K562 (cell line): ENCODE measurements at regions not wholly inside any gene's neighbourhood (a gene's known extent, or its start where the extent isn't known, plus 50 kb on each side); places are given as distances from the start of the nearest gene placed in this dataset.

Experiments
- ATAC-seq: fragments of 200-7000 bp; cut with Tn5 transposase; 3 replicates; pipeline ENCODE4 v1.9.1; 2020; ENCODE audit warnings: moderate library complexity
- BruUV-seq: library from RNA; stranded (reverse); fragments of 400-500 nt; replicated peaks from 2 replicates; lab custom pipeline; 2021; lab: Mats Ljungman, UMichigan
- CTCF ChIA-PET: fragments of 300-600 bp; formaldehyde crosslinking; extraction: SDS; loops from one replicate; lab custom pipeline; 2021; ENCODE audit warnings: low intra/inter-chr PET ratio; lab: Yijun Ruan, JAX
- POLR2A ChIA-PET: fragments of 300-600, 350-650 bp; sonication (Branson Sonifier 250); formaldehyde crosslinking; extraction: SDS; loops from one replicate; lab custom pipeline; 2021; ENCODE audit warnings: antibody characterized with exemption, inconsistent platforms; lab: Yijun Ruan, JAX
- DNase-seq, 4 experiments: peaks; one replicate each; pipeline versions ENCODE4 v3.0.0 to v3.0.0-alpha.2; 2011 to 2018; ENCODE audit warnings: low spot score in 3 of 4, mixed read lengths in 3 of 4; ENCODE audit errors: extremely low read depth in 1 of 4
- FAIRE-seq: peaks from 2 replicates; lab custom pipeline; 2011; peaks lifted over from hg19 to GRCh38; lab: Jason Lieb, UNC
- H2AFZ ChIP-seq: 2 replicates; pipeline ENCODE4 v1.6.0; 2011; ENCODE audit warnings: low read depth, low read length, control low read depth, inconsistent platforms
- H3K27ac ChIP-seq: fragments of 200-600 bp; 3 replicates; pipeline ENCODE4 v1.8.0; 2011; ENCODE audit warnings: low read depth, mild to moderate bottlenecking, control low read depth, inconsistent platforms, low read length, moderate library complexity, mixed read lengths; ENCODE audit errors: extremely low read depth
- H3K27me3 ChIP-seq, 2 experiments: fragments of 300-600 bp in 1 of 2; 2 replicates in 1 of 2; 3 replicates in 1 of 2; pipeline versions ENCODE4 v1.6.0 to v1.8.0; 2011; ENCODE audit warnings: inconsistent platforms in 2 of 2, low read length in 2 of 2, mild to moderate bottlenecking in 1 of 2, mixed read lengths in 1 of 2, moderate library complexity in 1 of 2; ENCODE audit not compliant: control insufficient read depth in 2 of 2, insufficient read depth in 2 of 2
- H3K36me3 ChIP-seq: fragments of 300-600 bp; 3 replicates; pipeline ENCODE4 v1.8.0; 2011; ENCODE audit warnings: mild to moderate bottlenecking, low read length, inconsistent platforms; ENCODE audit not compliant: control insufficient read depth, insufficient read depth
- H3K4me1 ChIP-seq, 2 experiments: fragments of 200-600 bp in 1 of 2; replicated peaks in 1 of 2; 2 replicates in 1 of 2; 3 replicates in 1 of 2; pipeline versions ENCODE4 v1.5.1 to v1.8.0; 2011; ENCODE audit warnings: inconsistent platforms in 2 of 2, low read length in 2 of 2, mild to moderate bottlenecking in 1 of 2, mixed read lengths in 1 of 2, moderate library complexity in 1 of 2; ENCODE audit not compliant: control insufficient read depth in 2 of 2, insufficient read depth in 2 of 2
- H3K4me2 ChIP-seq: 2 replicates; pipeline ENCODE4 v1.6.1; 2011; ENCODE audit warnings: low read length, control low read depth, inconsistent platforms, mixed read lengths; ENCODE audit not compliant: insufficient read depth
- H3K4me3 ChIP-seq: fragments of 200-600 bp; sonication (generic), shearing (Covaris generic); 2 replicates; pipeline ENCODE4 v1.5.1; 2016; ENCODE audit warnings: control low read depth, inconsistent platforms
- H3K79me2 ChIP-seq: fragments of 200-600 bp; 3 replicates; pipeline ENCODE4 v1.8.0; 2011; ENCODE audit warnings: low read length, inconsistent platforms; ENCODE audit not compliant: control insufficient read depth, insufficient read depth
- H3K9ac ChIP-seq, 2 experiments: 2 replicates each; pipeline versions ENCODE4 v1.6.0 to v1.6.1; 2011; ENCODE audit warnings: low read depth in 2 of 2, low read length in 2 of 2, control low read depth in 1 of 2, inconsistent platforms in 1 of 2, mild to moderate bottlenecking in 1 of 2, mixed read lengths in 1 of 2; ENCODE audit not compliant: insufficient read depth in 1 of 2
- H3K9me1 ChIP-seq: one replicate; pipeline ENCODE4 v1.6.0; 2011; ENCODE audit warnings: inconsistent platforms, mild to moderate bottlenecking, low read length, moderate library complexity; ENCODE audit not compliant: control insufficient read depth, insufficient read depth
- H3K9me3 ChIP-seq: replicated peaks from 2 replicates; pipeline ENCODE4 v1.5.1; 2011; ENCODE audit warnings: low read depth, low read length, inconsistent platforms; ENCODE audit not compliant: control insufficient read depth, insufficient read depth
- H4K20me1 ChIP-seq: replicated peaks from 2 replicates; pipeline ENCODE4 v1.6.1; 2011; ENCODE audit warnings: low read length, inconsistent platforms, mixed read lengths; ENCODE audit not compliant: control insufficient read depth, insufficient read depth
- ATF4 ChIP-seq: fragments of 450-650 bp; formaldehyde crosslinking; IDR thresholded peaks from 2 replicates; pipeline ENCODE4 v1.4.0; 2022; ENCODE audit warnings: mild to moderate bottlenecking, moderate library complexity
- BCOR ChIP-seq: fragments of 450-650 bp; IDR thresholded peaks from 2 replicates; pipeline ENCODE4 v1.6.1; 2016
- BMI1 ChIP-seq: fragments of 150-350 bp; IDR thresholded peaks from 2 replicates; pipeline ENCODE4 v1.6.1; 2014; ENCODE audit warnings: low read length
- FOXM1 ChIP-seq, 2 experiments: fragments of 450-650 bp in 1 of 2; sonication (generic) in 1 of 2; formaldehyde crosslinking in 1 of 2; IDR thresholded peaks; 2 replicates each; pipeline versions ENCODE4 v1.6.1 to v1.9.0; 2017 to 2022; ENCODE audit warnings: low read depth in 2 of 2, mild to moderate bottlenecking in 2 of 2, missing genetic modification reagents in 1 of 2, moderate library complexity in 1 of 2
- KDM1A ChIP-seq, 2 experiments: fragments of 450-650 bp; IDR thresholded peaks; 2 replicates each; pipeline ENCODE4 v1.6.1; 2016; ENCODE audit warnings: mild to moderate bottlenecking in 2 of 2
- L3MBTL2 ChIP-seq: fragments of 450-650 bp; IDR thresholded peaks from 2 replicates; pipeline ENCODE4 v1.6.1; 2016; ENCODE audit warnings: mild to moderate bottlenecking, moderate library complexity
- SETDB1 ChIP-seq: IDR thresholded peaks from one replicate; pipeline ENCODE4 v1.6.1; 2012; ENCODE audit warnings: low read length, control low read depth, inconsistent platforms
- TAF15 ChIP-seq: fragments of 200-400 bp; formaldehyde crosslinking; IDR thresholded peaks from 2 replicates; pipeline ENCODE4 v1.6.1; 2017; ENCODE audit warnings: mild to moderate bottlenecking, low read depth, low read length, moderate library complexity
- TFE3 ChIP-seq: fragments of 450-650 bp; formaldehyde crosslinking; IDR thresholded peaks from 2 replicates; pipeline ENCODE4 v1.4.0; 2020; ENCODE audit warnings: mild to moderate bottlenecking, mixed read lengths
- ZBTB11 ChIP-seq, 3 experiments: fragments of 200-800 bp in 1 of 3; fragments of 250-450 bp in 1 of 3; fragments of 450-650 bp in 1 of 3; sonication (Bioruptor Pico) in 1 of 3; sonication (Bioruptor generic) in 1 of 3; formaldehyde crosslinking in 1 of 3; IDR thresholded peaks; 2 replicates each; pipeline versions ENCODE4 v1.6.1 to v1.8.0; 2016 to 2022; ENCODE audit warnings: mild to moderate bottlenecking in 2 of 3, missing genetic modification characterization in 2 of 3, missing compliant biosample characterization in 1 of 3, moderate library complexity in 1 of 3
- ZFP1 ChIP-seq: fragments of 450-650 bp; formaldehyde crosslinking; IDR thresholded peaks from 2 replicates; pipeline ENCODE4 v1.4.0; 2020; ENCODE audit warnings: mild to moderate bottlenecking, mixed read lengths
- ZNF143 ChIP-seq: sonication (generic); formaldehyde crosslinking; IDR thresholded peaks from 2 replicates; pipeline ENCODE4 v1.9.0; 2022; ENCODE audit warnings: mild to moderate bottlenecking, missing genetic modification reagents
- ZNF263 ChIP-seq: sonication (generic); formaldehyde crosslinking; IDR thresholded peaks from 2 replicates; pipeline ENCODE4 v1.8.0; 2022; ENCODE audit warnings: mild to moderate bottlenecking, missing genetic modification reagents, borderline replicate concordance
- WGBS: fragments of 100-300 bp; shearing (Covaris generic); methylation state at CpG from one replicate; pipeline ENCODE4 v1.1.6; 2016; ENCODE audit warnings: low coverage, mixed read lengths; ENCODE audit not compliant: insufficient coverage; ENCODE audit errors: missing lambda C conversion rate; 5-methylcytosine and 5-hydroxymethylcytosine counted together
- in situ Hi-C: fragments of 300-500 bp; cut with MboI; formaldehyde crosslinking; loops from 4 replicates; pipeline ENCODE4 v1.15.0; 2018; ENCODE audit warnings: inconsistent platforms, mixed read lengths
- intact Hi-C: fragments of 100-400 bp; cut with micrococcal nuclease; formaldehyde crosslinking; loops from 2 replicates; pipeline ENCODE4 v1.14.2; 2022

GRCh38 chr14:101461891-101462290 lies 99.4 kb upstream of the DIO3 start (continued):
- no peak for TF ChIP-seq ZNF263

- WGBS: 10% methylated on average over 8 of the region's 15 CpGs
- POLR2A ChIA-PET: interaction anchor here (0.8 to 1.1 kb wide), 2 partner anchors 9 to 15 kb away, joined by 3 to 4 read pairs; no protein-coding TSS in a partner anchor
- TF ChIP-seq L3MBTL2 (no peak), TAF15 (no peak), ATF4 (CRISPR knock-in tag) (no peak), SETDB1 (no peak), FOXM1 (IDR thresholded peaks at IDR 0.05; ENCODE audit: low read depth) (no peak), FOXM1 (CRISPR knock-in tag; IDR thresholded peaks at IDR 0.05; ENCODE audit: low read depth) (no peak), ZBTB11 (CRISPR knock-in tag; IDR thresholded peaks at IDR 0.05) (no peak), ZFP1 (CRISPR knock-in tag) (no peak), BMI1 (no peak), BCOR (no peak), ZNF143 (CRISPR knock-in tag) (no peak), TFE3 (CRISPR knock-in tag) (peak; percentile 46), KDM1A (IDR thresholded peaks at IDR 0.05) (no peak)
Observed at GRCh38 chr14:101462726-101463565, 98.3 kb upstream of the DIO3 start.

More at GRCh38 chr14:101462726-101463565, 98.3 kb upstream of the DIO3 start:
- CTCF ChIA-PET: no interaction called here
- no peaks in the 10 kb centered on the region for H4K20me1 ChIP-seq
- DNase-seq: no peak
- no TSS peak for BruUV-seq
- no peak overlapping the region for H3K27ac ChIP-seq
- H3K36me3 ChIP-seq: no peaks in the 10 kb centered on the region
- ATAC-seq: 0 out of 3 replicates have a peak, but pooled peaks have one; percentile 43
- no peak overlapping the region for H3K4me3 ChIP-seq
- in situ Hi-C loops: no loop called here
- intact Hi-C loops: no loop called here
- peaks cover 0 to 50% of the 10 kb centered on the region in 2 experiments; a peak in 2 of 5 replicates for H3K27me3 ChIP-seq
- no peaks in the 10 kb centered on the region for H3K79me2 ChIP-seq
- no peaks in the 10 kb centered on the region for H3K9me3 ChIP-seq
- no peak overlapping the region for H2AFZ ChIP-seq
- no peak for FAIRE-seq
- H3K4me2 ChIP-seq: no peak overlapping the region
- no peaks in the 10 kb centered on the region for H3K9me1 ChIP-seq
- no peak overlapping the region; a peak in 1 of 4 replicates for H3K9ac ChIP-seq
- H3K4me1 ChIP-seq: peaks cover 0 to 9% of the 10 kb centered on the region in 2 experiments; a peak in 2 of 5 replicates
